TTC549 (cell line): ENCODE measurements at regions not wholly inside any gene's neighbourhood (a gene's known extent, or its start where the extent isn't known, plus 50 kb on each side); places are given as distances from the start of the nearest gene placed in this dataset.

ENCODE experiments used
- FAIRE-seq: peaks from 2 replicates; lab custom pipeline; 2012; peaks lifted over from hg19 to GRCh38; lab: Jason Lieb, UNC

DNA sequence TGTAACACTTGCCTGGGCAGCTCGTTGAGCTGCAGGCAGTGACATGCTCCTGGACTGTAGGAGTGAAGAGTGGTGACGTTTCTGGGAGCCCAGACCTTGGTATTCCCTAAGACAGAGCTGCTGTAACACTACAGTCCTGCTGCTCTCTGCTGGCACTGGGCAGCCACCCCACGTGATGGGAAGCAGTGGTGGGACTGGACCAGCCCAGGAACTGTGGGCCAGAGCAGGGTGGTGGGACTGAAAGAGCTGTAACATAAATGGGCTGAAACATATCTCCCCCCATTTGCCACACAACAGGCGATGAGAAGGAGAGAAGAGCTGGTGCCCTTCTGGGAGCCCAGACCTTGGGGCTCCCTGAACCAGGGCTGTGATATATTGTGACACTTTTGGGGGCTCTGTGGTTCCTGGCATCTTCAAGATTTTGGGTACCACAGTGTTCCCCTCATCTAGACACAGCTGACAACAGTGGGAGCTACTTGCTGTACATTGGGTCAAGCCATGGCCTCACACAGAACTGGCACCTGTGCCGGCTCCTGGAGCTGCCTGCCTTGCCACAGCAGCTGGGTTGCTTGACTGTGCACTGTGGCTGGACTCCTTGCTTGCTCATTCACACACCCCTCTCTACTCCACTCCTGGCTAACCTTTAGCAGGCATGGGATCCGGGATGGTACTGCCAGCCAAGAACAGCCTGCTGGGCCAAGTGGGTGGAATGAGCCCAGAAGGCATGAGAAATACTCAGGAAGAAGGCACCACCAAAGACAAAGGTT is 161.3 kb upstream of the PCDH15 start:
- no peak for FAIRE-seq

DNA sequence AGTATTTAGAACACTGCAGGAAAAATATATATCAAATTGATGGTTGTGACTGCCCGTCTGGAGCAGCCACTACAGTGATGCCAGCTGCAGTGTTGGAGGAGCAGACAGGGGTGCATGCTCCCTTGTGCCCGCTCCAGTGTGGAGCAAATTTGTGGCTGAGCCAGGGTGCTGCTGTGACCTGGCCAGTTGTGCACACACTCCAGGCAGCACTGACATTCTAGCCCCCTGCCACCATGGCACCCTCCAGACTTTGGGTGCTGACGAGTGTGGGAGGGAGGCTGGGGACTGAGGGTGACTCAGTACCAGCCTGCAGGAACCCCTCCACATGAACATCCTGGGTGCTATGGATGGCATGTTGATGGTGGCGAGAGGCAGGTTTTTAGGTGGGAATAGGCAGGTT is 160.0 kb upstream of the PCDH15 start:
- FAIRE-seq, result no peak

DNA sequence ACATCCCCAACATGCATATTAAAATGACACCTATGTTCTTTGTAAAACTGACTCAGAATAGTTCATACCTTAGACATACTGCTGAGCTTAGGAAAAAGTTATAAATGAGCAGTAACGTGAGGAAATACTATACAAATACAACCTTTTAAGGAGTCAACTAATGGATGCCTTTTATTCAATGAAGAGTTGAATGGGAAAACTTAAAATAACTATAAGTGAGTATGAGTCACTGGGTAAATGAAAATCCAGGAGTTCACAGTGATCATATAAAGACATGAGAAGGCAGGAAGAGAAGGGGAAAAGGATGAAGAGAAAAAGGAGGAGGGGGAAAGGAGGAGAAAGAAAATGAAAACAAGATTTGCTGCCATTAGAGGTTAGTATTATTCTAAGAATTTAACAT is 157.8 kb upstream of the PCDH15 start:
- FAIRE-seq, result no peak

DNA sequence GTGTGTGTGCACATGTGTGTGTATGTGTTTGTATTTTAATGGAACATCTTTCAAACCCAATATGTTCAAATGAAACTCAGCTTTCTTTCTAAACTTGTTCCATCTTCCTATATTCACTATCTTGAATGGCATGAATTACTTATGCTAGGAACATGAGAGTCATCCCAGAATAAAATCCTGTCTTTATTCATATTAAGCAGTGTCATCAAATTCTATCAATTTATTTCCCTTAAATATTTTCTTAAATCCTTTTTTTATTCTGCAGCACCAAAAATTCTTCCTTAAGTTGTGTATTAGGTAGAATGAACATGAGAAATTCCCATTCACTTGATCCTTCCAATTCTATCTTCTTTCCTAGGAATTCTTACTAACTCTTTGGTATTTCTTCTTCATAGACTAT is 146.6 kb upstream of the PCDH15 start:
- no peak for FAIRE-seq

DNA sequence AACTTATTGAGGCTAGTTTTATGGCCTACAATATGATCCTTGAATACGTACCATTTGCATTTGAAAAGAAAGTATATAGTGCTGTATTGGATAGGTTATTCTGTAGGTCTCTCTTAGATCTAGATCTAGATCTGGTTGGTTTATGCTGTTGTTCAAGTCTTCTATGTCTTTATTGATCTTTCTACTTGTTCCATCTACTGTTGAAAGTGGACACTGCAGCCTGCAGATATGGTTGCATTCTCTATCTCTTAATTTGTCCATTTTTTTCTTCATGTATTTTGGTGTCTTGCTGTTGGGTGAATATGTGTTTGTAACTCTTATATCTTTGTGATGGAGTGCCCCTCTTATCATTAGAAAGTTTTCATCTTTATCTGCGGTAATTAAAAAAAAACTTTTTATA is 139.4 kb upstream of the PCDH15 start:
- FAIRE-seq, result no peak

DNA sequence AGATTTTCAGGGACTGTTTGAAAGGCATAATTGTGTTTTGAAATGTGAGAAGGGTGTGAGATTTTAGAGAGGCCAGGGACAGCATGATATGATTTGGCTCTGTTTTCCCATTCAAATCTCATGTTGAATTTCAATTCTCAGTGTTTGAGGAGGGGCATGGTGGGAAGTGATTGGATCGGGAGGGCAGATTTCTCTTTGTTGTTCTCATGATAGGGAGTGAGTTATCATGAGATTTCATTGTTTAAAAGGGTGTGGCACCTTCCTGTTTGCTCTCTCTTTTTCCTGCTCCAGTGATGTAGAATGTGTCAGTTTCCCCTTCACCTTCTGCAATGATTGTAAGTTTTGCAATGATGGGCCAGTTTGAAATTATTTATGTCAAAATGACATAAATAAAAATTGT is 113.0 kb upstream of the PCDH15 start:
- FAIRE-seq, result no peak

DNA sequence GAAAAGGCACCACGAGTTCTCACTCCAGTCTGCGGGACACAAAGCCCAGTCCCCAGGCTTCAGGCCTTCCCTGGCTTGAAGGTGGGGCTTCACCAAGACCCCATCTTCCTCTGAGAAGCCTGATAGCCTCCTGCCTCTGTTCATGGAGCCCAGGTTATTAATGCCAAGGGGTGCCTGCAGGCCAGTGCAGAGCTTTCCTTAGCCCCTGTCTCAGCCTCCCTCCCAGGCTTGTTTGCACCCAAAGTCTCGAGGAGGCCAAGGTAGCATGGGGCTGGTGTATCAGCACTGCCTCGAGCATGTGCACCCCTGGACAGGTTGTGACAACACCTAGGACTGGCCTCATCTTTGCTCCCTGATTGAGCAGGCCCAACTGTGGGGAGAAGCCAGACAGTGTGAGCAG is 108.1 kb upstream of the PCDH15 start:
- no peak for FAIRE-seq

DNA sequence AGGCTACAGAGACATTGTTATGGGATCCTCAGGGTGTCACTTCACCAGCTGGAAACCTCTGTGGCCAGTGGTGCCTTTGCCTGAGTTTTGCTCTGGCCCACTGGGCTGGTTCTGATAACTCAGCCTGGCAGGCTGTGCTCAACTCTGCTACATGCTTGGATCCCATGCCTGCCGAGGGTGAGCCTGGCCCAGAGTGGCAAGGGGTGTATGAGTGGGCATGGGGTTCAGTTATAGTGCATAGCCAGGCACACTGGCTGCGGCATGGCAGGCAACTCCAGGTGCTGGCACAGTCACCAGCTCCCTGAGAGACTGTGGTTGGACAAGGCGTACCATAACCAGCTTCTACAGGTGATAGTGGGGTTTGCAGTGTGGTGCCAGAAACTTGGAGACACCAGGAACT is 107.0 kb upstream of the PCDH15 start:
- no peak for FAIRE-seq

DNA sequence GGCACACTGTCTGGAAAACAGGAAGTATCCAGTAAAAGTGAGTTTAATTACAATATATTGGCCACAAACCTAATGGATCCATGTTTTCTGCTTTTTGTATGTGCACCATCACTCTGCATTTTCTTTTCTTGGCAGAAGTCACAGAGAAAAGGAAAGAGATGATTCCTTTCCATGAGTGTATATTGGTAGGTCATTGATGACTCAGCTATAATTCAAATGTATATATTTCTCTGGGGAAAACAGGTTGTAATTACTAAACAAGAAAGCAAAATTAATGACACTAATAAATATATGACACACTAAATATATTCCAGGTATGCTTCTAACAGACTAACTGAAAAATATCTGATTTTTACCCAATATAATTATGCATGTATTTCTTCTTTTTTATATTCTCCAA is 105.9 kb upstream of the PCDH15 start:
- no peak for FAIRE-seq

DNA sequence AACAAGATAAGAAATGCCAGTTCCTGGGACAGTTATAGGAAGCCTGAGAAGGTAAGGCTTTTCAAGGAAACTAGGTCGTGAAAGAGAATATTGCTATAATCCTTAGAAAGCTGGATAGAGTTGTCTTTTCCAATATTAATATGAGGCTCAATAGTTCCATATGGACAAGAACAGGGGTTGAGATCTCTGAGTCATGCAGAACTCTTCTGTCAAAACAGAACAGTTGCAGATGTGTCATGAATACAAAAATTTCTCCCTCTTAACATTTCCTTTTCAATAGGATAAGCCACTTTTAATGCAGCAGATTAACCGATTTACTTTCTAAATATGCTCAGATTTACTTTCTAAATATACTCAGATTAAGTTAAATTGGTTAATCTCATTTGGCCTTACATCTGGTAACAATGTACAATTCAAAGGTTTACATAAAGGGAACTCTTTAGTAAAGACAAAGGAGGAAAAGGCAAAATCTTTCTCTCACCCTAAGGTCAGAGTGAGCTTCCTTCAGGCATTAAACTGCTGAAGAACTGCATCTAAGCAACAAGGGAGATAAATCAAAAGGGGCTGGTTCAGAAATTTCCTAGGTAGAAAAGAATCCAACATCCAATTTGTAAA is 104.7 kb upstream of the PCDH15 start:
- FAIRE-seq, result no peak

DNA sequence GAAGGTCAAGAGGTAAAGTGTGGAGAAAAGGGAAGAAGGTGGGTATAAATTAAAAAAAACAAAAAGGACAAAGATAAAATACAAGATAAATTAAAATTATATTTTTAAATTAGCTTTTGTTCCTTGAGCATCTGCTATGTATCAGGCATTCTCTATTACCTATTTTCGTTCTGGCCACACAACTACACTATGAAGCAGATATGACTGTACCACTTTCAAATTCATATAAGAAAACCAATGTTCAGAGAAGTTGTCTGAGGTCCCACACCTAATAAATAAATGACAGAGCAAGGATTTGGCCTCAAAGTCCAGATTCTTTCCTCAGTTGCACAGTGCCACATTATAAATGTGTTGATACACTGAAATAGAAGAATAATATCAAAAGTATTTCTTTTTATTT is 103.8 kb upstream of the PCDH15 start:
- FAIRE-seq, result no peak

DNA sequence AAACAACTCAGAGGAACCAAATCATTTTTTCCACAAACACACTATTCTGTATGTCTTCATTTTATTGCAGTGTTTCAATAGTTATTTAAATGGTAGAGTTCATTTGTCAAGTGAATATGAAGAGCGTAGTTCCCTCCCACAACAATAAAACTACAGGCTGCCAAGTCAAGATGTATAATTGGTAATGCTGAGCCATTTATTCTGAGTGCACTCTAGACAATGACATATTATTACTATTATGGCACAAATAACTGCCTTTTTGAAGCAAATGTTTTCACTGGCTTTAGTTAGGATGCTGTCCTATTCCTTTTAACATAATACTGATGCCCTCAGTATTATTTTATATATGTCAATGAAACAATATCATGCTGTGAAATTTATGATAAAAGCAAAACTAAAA is 102.7 kb upstream of the PCDH15 start:
- FAIRE-seq, result no peak

DNA sequence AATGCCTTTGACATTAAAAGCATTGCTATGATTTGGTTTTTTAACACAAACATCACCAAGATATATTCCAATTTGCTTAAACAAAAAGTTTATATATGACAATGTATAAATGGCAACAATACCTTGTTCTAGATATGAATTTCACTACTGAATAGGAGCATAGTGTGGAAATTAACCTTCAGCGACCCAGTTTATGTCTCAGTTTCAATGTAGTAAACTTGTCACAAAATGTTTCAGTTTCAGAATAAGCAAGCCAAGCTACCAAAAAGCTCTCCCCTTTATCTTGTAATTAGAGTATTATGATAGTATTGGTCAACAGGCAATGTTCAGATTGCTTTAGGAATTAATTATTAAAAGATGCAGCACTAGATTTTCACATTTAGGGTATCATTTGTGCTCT is 99.6 kb upstream of the PCDH15 start:
- FAIRE-seq, result no peak

DNA sequence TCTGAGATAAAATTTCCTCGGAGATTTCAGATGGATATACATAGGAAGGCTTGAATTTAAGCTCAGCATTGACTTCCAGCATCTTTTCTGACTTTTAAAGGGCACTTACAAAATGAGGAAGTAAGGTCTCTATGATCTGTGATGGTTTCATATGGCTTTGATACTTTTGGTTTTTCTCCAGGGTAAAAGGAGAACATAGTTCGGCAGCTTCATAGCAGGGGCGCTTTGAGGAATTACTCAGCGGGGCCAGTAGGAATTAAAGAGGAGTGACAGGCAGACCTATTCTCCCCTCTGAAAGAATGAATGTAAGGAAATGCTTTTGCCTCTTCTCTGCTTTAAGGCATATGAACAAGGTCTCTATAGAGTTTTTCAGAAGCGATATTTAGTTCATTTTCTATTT is 80.0 kb upstream of the PCDH15 start:
- no peak for FAIRE-seq

DNA sequence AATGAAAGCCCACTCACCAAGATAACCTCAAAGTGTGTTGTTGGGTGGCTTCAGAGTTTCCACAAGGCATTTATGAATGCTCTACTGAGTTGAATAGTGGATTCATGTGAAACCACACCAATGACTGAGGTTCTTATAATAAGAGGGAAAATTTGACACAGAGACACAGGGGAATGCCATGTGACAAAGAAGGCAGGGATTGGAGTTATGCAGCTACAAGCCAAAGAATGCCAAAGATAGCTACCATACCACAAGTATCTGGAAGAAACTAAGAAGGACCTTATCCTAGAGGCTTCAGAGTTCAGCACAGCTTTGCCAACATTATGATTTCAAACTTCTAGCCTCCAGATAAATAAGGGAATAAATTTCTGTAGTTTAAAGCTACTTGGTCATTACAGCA is 68.0 kb upstream of the PCDH15 start:
- FAIRE-seq, result no peak

DNA sequence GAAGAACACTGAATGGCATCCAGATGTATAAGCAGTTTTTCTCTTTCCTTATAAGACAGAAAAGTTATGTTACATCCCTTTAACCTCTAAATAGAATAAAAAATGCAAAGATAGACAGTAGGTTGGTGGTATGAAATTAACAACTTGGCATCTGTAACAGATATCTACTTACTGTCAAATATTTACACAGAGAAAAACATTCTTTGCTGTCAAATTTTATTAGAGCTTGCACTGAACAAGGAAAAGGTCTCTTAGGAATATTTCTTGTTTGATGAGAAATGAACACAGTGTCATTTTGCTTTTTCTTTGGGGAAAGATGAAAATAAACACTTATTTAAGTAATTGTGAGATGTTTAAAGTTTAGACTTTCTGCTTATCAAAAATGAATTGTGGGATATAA is 65.6 kb upstream of the PCDH15 start:
- FAIRE-seq, result no peak

DNA sequence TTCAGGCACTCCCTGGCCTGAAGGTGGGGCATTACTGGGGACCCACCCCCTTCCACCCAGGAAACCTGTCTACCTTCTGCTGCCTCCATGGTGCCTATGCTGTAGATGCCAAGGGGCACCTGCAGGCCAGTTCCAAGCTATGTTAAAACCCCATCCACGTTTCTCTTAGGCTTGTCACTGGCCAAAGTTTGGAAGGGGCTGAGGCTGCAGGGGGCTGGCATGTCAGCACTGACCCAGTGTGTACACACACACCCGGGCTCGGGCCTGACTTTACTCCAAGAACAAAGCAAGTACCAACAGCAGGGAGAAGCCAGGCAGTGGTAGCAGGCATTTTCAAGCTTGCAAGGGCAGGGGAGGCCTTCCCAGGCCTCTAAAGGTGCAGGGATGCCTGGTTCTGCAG is 53.8 kb upstream of the PCDH15 start:
- FAIRE-seq, result no peak

DNA sequence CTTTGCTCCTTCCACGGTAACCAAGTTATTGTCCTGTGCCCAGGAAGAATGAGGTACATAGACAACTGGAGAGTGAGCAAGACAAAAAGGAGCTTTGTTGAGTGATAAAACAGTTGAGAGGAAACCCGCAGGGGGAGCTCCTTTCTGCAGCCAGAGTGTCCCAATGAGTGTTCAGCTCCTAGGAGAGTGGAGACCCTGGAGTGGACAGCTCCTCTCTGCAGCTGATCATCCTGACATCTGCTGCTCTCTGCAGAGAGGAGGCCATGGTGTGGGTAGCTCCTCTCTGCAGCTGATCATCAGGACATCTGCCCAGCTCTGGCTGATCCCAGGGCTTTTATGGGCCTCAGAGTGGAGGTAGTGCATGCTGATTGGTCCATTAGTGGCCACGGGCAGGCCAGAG is 53.4 kb upstream of the PCDH15 start:
- no peak for FAIRE-seq

DNA sequence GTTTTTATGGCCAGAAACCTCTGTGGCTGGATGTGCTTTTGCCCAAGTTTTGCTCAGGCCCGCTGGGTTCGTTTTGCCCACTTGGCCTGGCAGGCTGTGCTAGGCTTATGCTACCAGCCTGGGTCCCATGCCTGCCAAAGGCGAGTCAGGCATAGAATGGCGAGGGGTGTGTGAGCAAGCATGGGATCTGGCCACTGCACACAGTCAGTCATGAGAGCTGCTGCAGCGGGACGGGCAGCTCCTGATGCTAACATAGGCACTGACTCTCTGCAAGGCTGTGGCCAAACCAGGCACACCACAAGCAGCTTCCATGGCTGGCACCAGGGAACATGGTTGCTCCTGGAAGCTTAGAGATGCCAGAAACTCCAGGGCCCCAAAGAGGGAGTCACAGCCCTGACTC is 52.9 kb upstream of the PCDH15 start:
- no peak for FAIRE-seq
